Hepatocyte (in vitro differentiated cells): ENCODE measurements at regions not wholly inside any gene's neighbourhood (a gene's known extent, or its start where the extent isn't known, plus 50 kb on each side); places are given as distances from the start of the nearest gene placed in this dataset.

Source experiments
- EZH2 ChIP-seq: fragments of 200-600 bp; sonication (generic); IDR thresholded peaks from 2 replicates; pipeline ENCODE4 v1.6.1; 2016; ENCODE audit warnings: antibody characterized with exemption, mild to moderate bottlenecking, borderline replicate concordance
- EZH2phosphoT487 ChIP-seq: fragments of 200-600 bp; sonication (generic); IDR thresholded peaks from one replicate; pipeline ENCODE4 v1.6.1; 2018; ENCODE audit warnings: antibody characterized with exemption, mild to moderate bottlenecking, low read depth, moderate library complexity; ENCODE audit not compliant: unreplicated experiment, severe bottlenecking
- TF ChIP-seq, protein P1 (sequence below): fragments of 200-600 bp; sonication (generic); IDR thresholded peaks from 2 replicates; pipeline ENCODE4 v1.5.1; 2016; ENCODE audit warnings: antibody characterized with exemption, mild to moderate bottlenecking; ENCODE audit not compliant: poor library complexity

DNA sequence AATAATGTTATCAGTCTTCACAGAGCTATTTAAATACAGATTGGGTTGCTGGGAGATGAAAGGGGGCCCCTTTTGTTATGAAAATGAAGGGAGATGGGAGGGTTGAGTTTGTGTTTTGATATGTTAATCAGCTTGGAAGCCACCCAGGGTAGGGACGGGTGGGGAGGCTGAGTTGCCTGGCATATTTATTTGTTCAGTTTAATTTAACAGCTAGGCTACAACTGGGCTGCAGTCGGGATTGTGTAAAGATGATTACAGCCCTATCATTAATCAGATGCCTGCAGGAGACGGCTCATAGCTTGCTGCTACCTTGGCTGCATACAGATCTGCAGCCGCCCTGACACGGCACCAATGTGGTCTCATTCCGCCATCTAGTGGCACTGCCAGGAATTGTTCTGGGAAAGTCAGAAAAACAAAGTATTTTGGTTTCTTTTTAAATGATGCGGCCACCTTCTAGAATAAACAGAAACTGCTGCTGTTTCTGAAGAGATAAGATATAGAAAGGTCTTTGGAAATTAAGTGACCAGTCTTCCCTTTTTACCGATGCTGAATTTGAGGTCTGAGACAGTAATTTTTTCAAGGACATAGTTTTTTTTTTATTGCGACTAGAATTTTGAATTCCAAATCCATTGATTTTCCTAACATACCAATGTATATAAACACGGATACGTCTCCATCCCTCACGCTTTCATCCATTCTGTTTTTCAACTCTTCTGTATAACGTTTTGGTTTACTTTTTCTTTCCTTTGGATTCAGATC lies 458.0 kb upstream of the ASIC2 start:
- TF ChIP-seq, protein P1, sequence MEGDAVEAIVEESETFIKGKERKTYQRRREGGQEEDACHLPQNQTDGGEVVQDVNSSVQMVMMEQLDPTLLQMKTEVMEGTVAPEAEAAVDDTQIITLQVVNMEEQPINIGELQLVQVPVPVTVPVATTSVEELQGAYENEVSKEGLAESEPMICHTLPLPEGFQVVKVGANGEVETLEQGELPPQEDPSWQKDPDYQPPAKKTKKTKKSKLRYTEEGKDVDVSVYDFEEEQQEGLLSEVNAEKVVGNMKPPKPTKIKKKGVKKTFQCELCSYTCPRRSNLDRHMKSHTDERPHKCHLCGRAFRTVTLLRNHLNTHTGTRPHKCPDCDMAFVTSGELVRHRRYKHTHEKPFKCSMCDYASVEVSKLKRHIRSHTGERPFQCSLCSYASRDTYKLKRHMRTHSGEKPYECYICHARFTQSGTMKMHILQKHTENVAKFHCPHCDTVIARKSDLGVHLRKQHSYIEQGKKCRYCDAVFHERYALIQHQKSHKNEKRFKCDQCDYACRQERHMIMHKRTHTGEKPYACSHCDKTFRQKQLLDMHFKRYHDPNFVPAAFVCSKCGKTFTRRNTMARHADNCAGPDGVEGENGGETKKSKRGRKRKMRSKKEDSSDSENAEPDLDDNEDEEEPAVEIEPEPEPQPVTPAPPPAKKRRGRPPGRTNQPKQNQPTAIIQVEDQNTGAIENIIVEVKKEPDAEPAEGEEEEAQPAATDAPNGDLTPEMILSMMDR, result peak; percentile 96
- TF ChIP-seq EZH2phosphoT487 (no peak), EZH2 (no peak)
